Loucy (cell line): ENCODE measurements at regions not wholly inside any gene's neighbourhood (a gene's known extent, or its start where the extent isn't known, plus 50 kb on each side); places are given as distances from the start of the nearest gene placed in this dataset.
A peak's percentile ranks its signal among the peaks of the same experiment; 100 is the strongest.
"Not testable (repeated sequence)": the region's sequence is repeated elsewhere in the genome, so short reads cannot be mapped to it uniquely, and the experiment has no call there.

Source experiments
- H2AFZ ChIP-seq: fragments of 200-600 bp; sonication (generic); 2 replicates; pipeline ENCODE4 v1.6.0; 2016; ENCODE audit warnings: antibody characterized with exemption, mild to moderate bottlenecking, low read length, moderate library complexity
- H3F3A ChIP-seq: fragments of 200-600 bp; 2 replicates; pipeline ENCODE4 v1.6.0; 2016; ENCODE audit warnings: antibody characterized with exemption, low read depth, mild to moderate bottlenecking
- H3K27me3 ChIP-seq: fragments of 200-600 bp; sonication (generic); 2 replicates; pipeline ENCODE4 v1.6.1; 2014; ENCODE audit warnings: low read length, mild to moderate bottlenecking; ENCODE audit not compliant: insufficient read depth, poor library complexity, severe bottlenecking
- H3K36me3 ChIP-seq: fragments of 200-600 bp; sonication (generic); 2 replicates; pipeline ENCODE4 v1.6.1; 2016; ENCODE audit warnings: low read length; ENCODE audit not compliant: insufficient read depth
- H3K4me1 ChIP-seq: fragments of 200-600 bp; sonication (generic); 2 replicates; pipeline ENCODE4 v1.5.1; 2014; ENCODE audit warnings: low read length, mild to moderate bottlenecking; ENCODE audit not compliant: insufficient read depth, poor library complexity, severe bottlenecking
- H3K4me2 ChIP-seq: fragments of 200-600 bp; sonication (generic); 2 replicates; pipeline ENCODE4 v1.6.0; 2014; ENCODE audit warnings: antibody characterized with exemption, low read length, low read depth, mild to moderate bottlenecking; ENCODE audit not compliant: poor library complexity, severe bottlenecking
- H3K4me3 ChIP-seq: fragments of 200-600 bp; sonication (generic); 2 replicates; pipeline ENCODE4 v1.5.1; 2014; ENCODE audit warnings: low read length, mild to moderate bottlenecking, mixed read lengths; ENCODE audit not compliant: poor library complexity, severe bottlenecking
- H3K79me2 ChIP-seq: fragments of 200-600 bp; sonication (generic); 2 replicates; pipeline ENCODE4 v1.6.1; 2014; ENCODE audit warnings: low read length; ENCODE audit not compliant: insufficient read depth
- H3K9ac ChIP-seq: fragments of 200-600 bp; sonication (generic); 2 replicates; pipeline ENCODE4 v1.6.0; 2014; ENCODE audit warnings: mild to moderate bottlenecking, low read depth, low read length, moderate library complexity; ENCODE audit not compliant: poor library complexity, severe bottlenecking
- H3K9me2 ChIP-seq: fragments of 200-600 bp; sonication (generic); replicated peaks from 2 replicates; pipeline ENCODE4 v1.6.1; 2016; ENCODE audit warnings: low read depth, low read length, mixed read lengths
- H3K9me3 ChIP-seq: fragments of 200-600 bp; sonication (generic); 2 replicates; pipeline ENCODE4 v1.6.1; 2014; ENCODE audit warnings: mild to moderate bottlenecking, antibody characterized with exemption, low read length, low read depth; ENCODE audit not compliant: insufficient read depth
- H4K20me1 ChIP-seq: fragments of 200-600 bp; sonication (generic); 2 replicates; pipeline ENCODE4 v1.6.0; 2014; ENCODE audit warnings: antibody characterized with exemption, low read length, mild to moderate bottlenecking; ENCODE audit not compliant: insufficient read depth, poor library complexity, severe bottlenecking
- EZH2phosphoT487 ChIP-seq: fragments of 200-600 bp; IDR thresholded peaks from 2 replicates; pipeline ENCODE4 v1.6.1; 2018; ENCODE audit warnings: antibody characterized with exemption, mild to moderate bottlenecking, moderate library complexity, borderline replicate concordance
- TF ChIP-seq, protein P1 (sequence below): fragments of 200-600 bp; sonication (generic); conservative IDR thresholded peaks from 2 replicates; pipeline ENCODE4 v1.5.1; 2014; ENCODE audit warnings: mild to moderate bottlenecking, antibody characterized with exemption, low read length

DNA sequence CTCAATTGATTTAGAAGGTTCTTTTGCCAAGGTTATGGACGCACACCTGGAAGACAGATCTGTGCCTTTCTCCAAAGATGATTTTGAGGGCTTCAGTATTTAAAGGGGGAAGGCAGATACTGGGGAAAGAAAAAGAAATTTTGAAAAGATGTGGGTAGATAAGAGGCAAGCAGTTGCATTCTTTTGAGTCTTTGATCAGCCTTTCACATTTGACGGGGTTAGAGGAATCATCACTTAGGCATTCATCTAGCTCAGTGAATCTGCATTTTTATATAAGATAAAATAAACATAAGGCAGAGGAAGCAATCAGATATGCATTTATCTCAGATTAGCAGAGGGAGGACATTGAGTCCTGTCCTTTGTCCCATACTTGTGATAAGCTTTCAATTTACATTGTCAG is 243.4 kb upstream of the RAI14 start:
- no peaks in the 10 kb centered on the region for H3K36me3 ChIP-seq
- H3K79me2 ChIP-seq, result no peaks in the 10 kb centered on the region
- H3K4me1 ChIP-seq, result no peaks in the 10 kb centered on the region
- no peak overlapping the region for H3K9ac ChIP-seq
- no peaks in the 10 kb centered on the region for H4K20me1 ChIP-seq
- no peaks in the 10 kb centered on the region for H3K27me3 ChIP-seq
- TF ChIP-seq, protein P1, sequence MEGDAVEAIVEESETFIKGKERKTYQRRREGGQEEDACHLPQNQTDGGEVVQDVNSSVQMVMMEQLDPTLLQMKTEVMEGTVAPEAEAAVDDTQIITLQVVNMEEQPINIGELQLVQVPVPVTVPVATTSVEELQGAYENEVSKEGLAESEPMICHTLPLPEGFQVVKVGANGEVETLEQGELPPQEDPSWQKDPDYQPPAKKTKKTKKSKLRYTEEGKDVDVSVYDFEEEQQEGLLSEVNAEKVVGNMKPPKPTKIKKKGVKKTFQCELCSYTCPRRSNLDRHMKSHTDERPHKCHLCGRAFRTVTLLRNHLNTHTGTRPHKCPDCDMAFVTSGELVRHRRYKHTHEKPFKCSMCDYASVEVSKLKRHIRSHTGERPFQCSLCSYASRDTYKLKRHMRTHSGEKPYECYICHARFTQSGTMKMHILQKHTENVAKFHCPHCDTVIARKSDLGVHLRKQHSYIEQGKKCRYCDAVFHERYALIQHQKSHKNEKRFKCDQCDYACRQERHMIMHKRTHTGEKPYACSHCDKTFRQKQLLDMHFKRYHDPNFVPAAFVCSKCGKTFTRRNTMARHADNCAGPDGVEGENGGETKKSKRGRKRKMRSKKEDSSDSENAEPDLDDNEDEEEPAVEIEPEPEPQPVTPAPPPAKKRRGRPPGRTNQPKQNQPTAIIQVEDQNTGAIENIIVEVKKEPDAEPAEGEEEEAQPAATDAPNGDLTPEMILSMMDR, result no peak
- TF ChIP-seq EZH2phosphoT487, result no peak
- no peaks in the 10 kb centered on the region for H3K9me3 ChIP-seq
- no peak overlapping the region for H2AFZ ChIP-seq
- H3K4me2 ChIP-seq, result no peak overlapping the region
- H3K9me2 ChIP-seq, result no peaks in the 10 kb centered on the region
- H3F3A ChIP-seq, result no peaks in the 10 kb centered on the region
- no peak overlapping the region for H3K4me3 ChIP-seq

DNA sequence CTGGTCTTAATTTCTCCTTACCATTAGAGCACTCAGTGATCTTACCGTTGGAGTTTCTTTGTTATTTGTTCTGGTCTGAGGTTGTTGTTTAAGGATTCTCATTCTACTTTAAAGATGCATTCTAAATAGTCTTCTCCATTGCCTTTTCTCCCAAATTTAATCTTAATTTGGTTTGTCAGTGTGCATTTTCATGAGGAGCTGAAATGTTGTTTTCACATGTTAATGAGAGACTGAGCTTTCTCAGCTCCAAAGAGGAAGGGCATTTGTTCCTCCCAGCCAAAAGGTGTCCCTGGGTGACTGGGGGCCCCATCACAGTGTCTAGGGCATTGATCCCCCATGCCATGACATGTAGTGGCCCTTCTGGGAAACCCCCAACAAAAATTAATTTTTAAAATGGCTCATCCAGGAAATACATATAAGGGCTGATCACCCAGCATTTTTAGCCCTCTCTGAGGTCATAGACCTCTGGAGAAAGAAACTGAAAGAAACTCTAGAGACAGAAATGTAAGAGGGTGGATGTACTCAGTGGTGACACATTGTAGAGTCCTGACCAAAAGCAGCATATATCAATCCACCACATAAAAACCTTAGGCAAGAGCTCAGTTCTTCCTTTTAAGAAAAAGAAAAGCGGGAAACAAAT is 240.4 kb upstream of the RAI14 start:
- Histone ChIP-seq H3K9me2 (no peaks in the 10 kb centered on the region), H3K4me2 (peak overlapping the region; percentile 23), H3K9ac (no peak overlapping the region), H3K27me3 (no peaks in the 10 kb centered on the region), H3K9me3 (no peaks in the 10 kb centered on the region; the same call in 1 of the 2 replicates), H3K36me3 (no peaks in the 10 kb centered on the region), H4K20me1 (no peaks in the 10 kb centered on the region), H2AFZ (peak overlapping the region; percentile 82), H3K79me2 (no peaks in the 10 kb centered on the region), H3F3A (no peaks in the 10 kb centered on the region), H3K4me3 (no peak overlapping the region), H3K4me1 (no peaks in the 10 kb centered on the region)
- TF ChIP-seq EZH2phosphoT487, result no peak
- TF ChIP-seq, protein P1, result no peak

DNA sequence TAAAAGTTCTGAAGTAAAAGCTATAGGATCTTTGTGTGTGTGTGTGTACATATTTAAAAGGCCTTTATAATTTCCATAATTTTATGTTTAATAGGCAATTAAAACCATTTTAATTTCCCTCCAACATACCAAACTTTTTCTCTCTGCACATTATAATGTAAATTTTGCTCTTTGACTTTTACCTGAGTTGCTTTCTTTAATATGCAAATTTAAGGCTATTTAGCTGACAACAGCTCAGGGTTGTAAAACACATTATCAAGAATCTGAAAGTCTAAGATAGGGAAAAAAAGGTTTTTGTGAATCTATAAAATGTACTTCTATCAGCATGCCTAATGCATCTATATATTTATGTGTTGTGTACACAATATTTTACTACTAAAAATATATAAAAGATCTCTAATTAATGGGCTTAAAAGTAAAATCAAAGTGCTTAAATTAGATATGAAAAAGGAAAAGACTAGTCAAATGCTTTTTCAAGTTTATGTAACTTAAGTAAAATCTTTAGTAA is 239.6 kb upstream of the RAI14 start:
- no peaks in the 10 kb centered on the region for H3K4me1 ChIP-seq
- no peaks in the 10 kb centered on the region for H3K9me2 ChIP-seq
- no peaks in the 10 kb centered on the region; the same call in 1 of the 2 replicates for H3K9me3 ChIP-seq
- H3K4me2 ChIP-seq, result no peak overlapping the region
- no peaks in the 10 kb centered on the region for H3K36me3 ChIP-seq
- H3K79me2 ChIP-seq, result no peaks in the 10 kb centered on the region
- H3K27me3 ChIP-seq, result no peaks in the 10 kb centered on the region
- H3F3A ChIP-seq, result no peaks in the 10 kb centered on the region
- no peak overlapping the region for H3K4me3 ChIP-seq
- TF ChIP-seq EZH2phosphoT487, result no peak
- TF ChIP-seq, protein P1, result no peak
- H4K20me1 ChIP-seq, result no peaks in the 10 kb centered on the region
- no peak overlapping the region for H2AFZ ChIP-seq
- no peak overlapping the region for H3K9ac ChIP-seq

DNA sequence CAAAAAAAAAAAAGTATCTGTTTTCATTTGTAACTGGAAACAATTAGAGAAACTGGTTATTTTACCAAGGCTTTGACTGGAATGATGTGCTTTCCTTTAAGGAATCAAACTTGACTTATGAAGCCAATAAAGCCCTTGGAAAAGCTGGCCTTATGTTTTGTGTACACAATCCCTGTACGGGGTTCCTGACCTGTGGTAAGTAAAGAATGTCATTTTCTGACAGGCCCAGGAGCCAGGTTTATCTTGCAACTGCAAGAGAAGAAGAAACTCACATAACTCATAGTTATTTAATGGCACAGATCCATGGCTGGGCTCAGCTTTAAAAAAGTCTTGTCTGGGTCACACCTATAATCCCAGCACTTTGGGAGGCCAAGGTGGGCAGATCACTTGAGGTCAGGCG is 235.9 kb upstream of the RAI14 start:
- H3K9ac ChIP-seq, H3K27me3 ChIP-seq, H3K4me1 ChIP-seq, H3K4me3 ChIP-seq, H2AFZ ChIP-seq, H3K9me2 ChIP-seq, H3K4me2 ChIP-seq, H3K9me3 ChIP-seq, H3K36me3 ChIP-seq, H3F3A ChIP-seq, H3K79me2 ChIP-seq, H4K20me1 ChIP-seq: not testable (repeated sequence)
